H1 (cell line): ENCODE measurements at regions not wholly inside any gene's neighbourhood (a gene's known extent, or its start where the extent isn't known, plus 50 kb on each side); places are given as distances from the start of the nearest gene placed in this dataset.

Experiments
- SRF ChIP-seq: IDR thresholded peaks from 2 replicates; pipeline ENCODE4 v1.6.1; 2011; ENCODE audit warnings: mild to moderate bottlenecking, low read depth, low read length, moderate library complexity
- TAF1 ChIP-seq: IDR thresholded peaks from 2 replicates; pipeline ENCODE4 v1.6.1; 2011; ENCODE audit warnings: mild to moderate bottlenecking, low read depth, low read length

DNA sequence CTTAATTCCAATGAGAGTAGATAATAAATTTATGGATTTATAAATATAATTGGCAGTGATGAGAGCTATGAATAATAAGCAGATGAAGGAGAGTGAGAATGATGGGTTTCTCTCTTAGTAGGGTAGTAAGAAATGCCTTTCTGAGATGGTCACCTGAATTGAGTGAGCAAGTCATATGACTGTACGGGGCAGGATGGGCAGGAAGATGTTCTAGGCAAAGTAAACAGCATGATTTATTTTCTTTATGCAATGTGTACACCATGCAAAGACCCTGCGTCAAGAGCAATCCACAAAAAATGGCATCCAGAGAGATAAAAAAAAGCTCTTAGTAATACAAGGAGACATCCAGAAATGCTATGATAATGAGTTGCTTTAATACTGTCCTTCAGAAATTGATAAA is 409.9 kb downstream of the HLX start:
- TF ChIP-seq TAF1, result no peak
- TF ChIP-seq SRF, result no peak
